Stimulated activated CD4-positive, alpha-beta T cell treated with anti-CD3 and anti-CD28 coated beads, Interleukin-1b, Interleukin-23, amount 100 ng/mL, for 1 hour (primary cell): ENCODE measurements at regions not wholly inside any gene's neighbourhood (a gene's known extent, or its start where the extent isn't known, plus 50 kb on each side); places are given as distances from the start of the nearest gene placed in this dataset.

Experiments
- DNase-seq, 2 donors: peaks; one replicate each; pipeline ENCODE4 v3.0.0-alpha.2; 2020; ENCODE audit warnings: low read depth in 2 of 2

- no peak for DNase-seq
Measured at GRCh38 chr18:26700728-26701127, 152.4 kb upstream of the KCTD1 start.

DNA sequence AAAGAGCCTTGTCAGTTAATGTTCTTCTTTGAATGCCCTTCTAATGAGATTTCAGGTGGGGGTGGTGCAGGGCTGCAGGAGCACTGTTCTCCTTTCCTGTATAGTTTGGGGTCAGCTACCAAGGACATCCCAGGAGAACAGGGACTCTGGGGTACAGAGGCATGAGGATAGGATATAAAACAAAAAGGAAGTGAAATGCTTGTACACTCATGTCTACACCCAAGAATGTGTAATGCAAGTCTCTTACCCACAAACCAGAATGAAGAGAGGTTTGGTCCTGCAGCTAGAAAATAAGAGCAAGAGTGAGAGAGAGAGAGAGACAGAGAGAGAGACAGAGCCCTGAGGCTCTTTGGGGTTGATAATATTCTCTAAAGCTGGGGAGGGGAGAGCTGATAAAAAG, 151.8 kb upstream of the KCTD1 start:
- no peak for DNase-seq

GRCh38 chr18:26697186-26697884, 149.0 kb upstream of the KCTD1 start:
- no peak for DNase-seq

DNA sequence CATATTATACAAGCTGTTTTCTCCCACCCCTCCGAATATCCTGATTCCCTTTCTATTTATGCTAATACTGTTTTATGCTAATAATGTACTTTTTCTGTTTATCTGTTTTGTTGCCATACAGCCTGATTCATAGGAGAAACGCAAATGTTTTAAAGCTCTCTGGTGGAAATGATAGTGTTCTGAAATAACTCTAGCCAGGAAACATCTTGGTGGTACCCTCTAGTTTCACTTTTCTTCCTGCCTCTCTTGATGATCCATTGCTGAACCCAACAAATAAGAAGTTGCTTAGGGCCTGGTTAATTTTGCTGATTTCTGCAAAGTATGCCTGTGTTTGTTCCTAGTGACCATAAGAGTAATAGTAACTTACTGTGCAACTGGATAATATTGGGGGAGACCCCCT, 148.4 kb upstream of the KCTD1 start:
- no peak for DNase-seq

DNA sequence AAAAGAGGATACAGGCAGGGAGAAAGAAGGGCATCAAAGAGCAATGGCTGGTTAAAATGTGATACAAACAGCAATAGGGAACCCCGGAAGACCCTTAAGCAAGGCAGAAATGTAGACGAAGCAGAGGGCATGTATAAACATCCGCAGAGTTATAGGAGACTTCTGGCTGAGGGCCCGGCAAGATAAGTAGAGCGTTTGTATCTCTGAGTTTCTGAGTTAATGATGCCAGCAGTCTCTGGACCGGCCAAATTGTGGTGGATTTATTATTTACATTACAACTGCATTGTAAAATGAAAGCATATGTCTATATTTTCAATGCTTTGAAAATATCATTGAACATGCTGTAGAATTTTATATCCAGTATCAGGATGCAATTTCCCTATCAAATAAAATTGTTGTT, 148.0 kb upstream of the KCTD1 start:
- no peak for DNase-seq

DNA sequence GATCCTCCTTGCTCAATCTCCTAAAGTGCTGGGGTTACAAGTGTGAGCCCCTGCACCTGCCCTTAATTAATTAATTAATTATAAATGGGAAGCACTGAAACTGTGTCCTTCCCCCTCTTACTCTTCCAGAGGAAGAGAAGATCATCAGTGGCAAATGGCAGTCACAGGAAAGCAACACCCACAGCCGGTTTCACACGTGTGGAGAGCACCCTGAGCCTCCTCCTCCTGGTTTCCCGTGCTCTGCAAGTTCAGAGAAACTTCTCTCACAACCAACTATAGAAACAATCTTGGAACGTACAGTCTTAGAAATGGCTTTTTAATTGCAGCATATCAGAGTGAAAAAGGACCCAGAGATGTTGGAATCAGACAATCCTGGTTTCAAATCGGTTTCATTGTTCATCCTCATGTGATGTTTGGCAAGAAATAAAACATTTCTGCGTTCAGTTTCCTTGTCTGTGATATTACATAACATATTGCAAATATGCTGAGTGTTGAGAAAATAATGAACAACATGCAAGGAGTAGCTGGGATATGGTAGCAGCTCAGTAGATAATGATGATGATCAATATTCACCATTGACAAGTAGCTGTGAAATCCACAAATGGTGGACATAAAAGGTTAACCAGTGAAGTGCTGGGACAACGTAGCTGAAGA, 141.0 kb upstream of the KCTD1 start:
- DNase-seq: no peak

DNA sequence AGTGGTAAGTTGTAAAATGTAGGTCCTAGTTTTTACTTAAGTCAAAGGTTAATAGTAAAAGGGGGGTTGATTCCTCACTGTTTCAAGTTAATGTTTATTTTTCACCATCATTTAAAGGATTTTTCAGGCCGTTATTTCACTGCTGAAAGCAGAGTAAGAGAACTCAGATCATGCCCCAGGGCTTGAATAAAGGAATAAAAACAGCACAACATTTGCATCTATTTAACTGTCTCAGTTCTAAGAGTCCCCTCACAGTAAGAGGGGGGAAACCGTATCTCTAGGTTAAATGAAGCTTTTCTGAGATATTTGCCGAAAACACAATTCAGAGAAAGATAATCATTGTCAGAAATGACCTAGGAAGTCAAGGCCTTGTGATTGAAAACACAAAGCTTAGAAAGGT, 138.2 kb upstream of the KCTD1 start:
- no peak for DNase-seq

- DNase-seq: no peak
Measured at GRCh38 chr18:26685438-26686157, 137.2 kb upstream of the KCTD1 start.

- no peak for DNase-seq
Measured at GRCh38 chr18:26677957-26678356, 129.6 kb upstream of the KCTD1 start.

GRCh38 chr18:26667046-26667445, 118.7 kb upstream of the KCTD1 start:
- no peak for DNase-seq

DNA sequence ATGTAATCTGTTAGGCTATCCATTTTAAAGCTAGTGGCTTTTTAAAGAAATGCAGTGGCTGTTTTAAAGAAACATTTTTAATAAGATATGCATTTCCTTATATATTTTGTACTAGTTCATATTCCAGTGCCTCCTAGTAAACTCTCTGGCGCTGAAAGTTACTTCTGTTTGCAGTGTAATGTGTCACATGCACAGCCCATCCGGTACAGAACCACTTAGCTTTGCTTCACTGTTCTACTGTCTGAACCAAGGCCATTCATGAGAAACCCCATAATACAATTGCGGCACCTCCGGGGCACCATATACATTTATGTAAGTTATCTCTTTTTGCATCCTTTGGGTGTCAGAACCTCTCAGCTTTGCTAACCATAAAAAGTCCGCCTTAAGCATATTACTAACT, 114.6 kb upstream of the KCTD1 start:
- DNase-seq: no peak

GRCh38 chr18:26657631-26658581, 109.6 kb upstream of the KCTD1 start:
- no peak for DNase-seq

DNA sequence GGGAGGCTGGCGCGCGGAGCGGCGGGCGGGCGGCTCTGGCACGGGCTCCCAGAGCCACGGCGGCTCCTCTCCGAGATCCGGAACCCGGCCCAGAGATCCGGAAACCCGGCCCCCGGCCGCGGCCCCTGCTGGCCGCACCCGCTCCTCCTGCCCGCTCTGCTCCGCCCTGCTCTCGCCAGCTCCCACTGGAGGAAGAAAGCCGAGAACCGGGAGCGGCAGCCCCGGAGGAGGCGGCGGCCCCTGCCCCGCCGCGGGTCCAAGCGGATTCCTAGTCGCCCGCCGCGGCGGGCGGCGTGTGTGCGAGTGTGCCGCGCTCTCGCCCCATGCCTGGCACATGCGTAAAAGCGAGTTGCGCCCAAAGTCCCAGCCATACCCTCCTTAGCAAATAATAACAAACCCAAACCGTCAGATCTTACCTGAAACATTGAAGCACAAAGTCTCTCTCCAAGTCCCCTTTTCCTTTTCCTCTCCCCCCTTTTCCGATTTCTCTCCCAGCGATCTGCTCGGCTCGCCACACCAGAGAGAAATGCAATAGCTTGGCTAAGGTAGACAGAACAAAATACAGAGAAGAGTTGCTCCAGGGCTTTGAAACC, 108.7 kb upstream of the KCTD1 start:
- DNase-seq: no peak

GRCh38 chr18:26656431-26656943, 108.1 kb upstream of the KCTD1 start:
- no peak for DNase-seq

DNA sequence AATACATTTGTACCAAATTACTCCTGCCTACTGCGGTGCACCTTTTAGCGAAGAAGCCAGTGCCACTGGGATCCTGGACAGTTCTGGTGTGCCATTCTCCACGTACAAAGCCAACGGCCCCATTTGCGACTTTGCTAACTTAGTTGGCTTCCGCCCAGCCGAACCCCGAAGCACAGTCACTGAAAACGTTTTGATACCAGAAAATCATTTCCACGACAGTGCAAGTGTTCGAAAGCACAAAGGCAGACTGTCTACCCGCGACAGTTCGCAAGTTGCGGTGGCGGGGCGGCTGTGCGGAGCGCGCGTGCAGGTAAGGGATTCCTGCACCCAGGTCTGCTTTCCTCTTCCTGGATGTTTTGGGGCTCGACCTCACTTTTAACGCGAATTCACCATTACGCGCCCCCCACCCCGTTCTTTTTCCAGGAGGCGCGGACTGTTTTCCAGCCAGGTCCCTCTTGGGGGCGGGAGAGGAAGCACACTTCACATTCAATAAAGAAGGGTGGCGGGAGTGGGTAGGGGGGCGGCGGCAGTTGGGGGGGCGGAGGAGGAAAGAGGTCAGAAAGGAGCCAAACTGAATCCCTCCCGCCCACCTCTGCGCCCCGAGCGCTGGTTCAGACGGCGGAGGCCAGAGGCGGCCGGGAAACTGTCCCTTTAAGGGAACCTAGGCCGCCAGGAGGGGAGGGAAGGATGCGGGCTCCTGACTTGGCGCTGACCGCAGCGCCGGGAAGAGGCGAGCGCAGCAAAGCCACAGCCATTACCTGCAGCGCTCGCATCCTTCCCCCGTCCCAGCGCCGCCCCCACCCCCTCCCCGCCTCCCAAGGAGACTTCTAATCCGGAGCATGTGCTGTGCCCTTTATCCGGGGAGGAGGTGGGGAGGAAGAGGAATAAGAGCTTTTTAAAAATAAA, 107.4 kb upstream of the KCTD1 start:
- no peak for DNase-seq

DNA sequence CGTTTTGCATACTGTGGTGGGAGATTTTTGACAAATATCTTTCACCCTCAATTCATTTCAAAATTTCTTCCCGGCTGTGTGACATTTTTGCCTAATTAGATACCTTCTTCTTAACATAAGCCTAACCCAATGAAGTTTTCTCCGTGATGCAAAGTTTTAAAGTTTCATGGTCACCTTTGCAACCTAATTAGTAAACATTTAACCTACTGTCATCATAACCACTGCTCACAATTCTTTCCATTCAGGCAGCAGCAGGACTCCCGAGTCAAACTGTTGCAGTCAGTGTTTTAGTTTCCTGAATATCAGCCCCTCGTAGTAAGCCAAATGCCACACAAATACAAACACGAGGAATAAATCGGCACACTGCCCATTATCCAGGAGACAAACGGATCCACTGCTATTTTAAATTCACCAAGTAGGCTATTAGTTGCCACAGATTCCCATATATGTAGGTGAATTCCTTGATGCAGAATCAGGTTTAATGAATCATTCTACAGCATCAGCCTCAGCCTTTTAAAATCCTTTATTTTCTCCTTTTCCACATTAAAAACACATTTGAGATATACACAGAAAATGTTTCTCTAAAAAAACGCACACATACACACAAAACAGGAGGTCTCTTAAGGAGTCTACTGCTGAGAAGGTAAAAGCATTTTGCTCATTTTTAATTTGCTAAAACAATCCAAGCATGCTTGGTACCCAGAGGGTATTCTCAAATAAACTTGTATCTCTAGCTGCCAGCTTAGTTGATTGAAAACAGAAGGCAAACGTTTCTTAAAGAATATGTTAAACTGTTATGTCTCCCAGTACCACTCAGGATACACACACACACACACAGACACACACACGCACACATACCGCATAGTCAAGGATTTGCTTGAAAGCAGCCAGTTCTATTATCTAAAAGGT, 106.5 kb upstream of the KCTD1 start:
- no peak for DNase-seq

DNA sequence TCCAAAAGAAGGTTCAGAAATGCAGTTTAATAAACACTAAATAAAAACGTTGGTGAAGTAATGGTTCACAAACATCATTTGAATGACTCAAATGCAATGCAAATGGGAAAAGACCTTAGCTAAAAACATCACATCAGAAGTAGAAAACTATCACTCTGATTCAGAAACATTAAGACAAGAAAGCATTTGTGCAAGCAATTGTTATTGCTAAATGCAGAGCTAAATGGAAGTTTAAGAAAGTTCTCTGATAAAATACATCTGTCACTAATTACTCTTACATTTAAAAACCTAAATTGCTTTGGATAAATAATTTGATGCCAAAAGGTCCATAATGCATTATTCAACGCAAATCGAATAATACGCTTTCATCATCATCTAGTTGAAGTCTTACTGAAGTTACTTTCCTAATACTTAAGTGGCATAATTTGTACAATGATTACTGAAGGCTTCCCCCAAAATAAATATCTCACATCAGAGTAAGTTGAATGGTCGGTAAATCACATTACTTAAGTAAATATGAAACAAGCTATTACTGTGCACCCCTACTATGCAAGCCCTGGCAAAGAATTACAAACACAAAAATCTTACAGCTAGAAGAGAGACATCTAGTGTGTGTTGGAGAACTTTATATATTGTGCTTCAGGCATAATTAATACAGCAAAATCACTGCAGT, 105.7 kb upstream of the KCTD1 start:
- no peak for DNase-seq

GRCh38 chr18:26652501-26652900, 104.1 kb upstream of the KCTD1 start:
- no peak for DNase-seq
